PFSK-1 (cell line): ENCODE measurements at regions not wholly inside any gene's neighbourhood (a gene's known extent, or its start where the extent isn't known, plus 50 kb on each side); places are given as distances from the start of the nearest gene placed in this dataset.

ENCODE experiments used
- POLR2AphosphoS5 ChIP-seq: IDR thresholded peaks from 2 replicates; pipeline ENCODE4 v1.6.1; 2012; ENCODE audit warnings: low read depth, mild to moderate bottlenecking, control low read depth, low read length, moderate library complexity
- REST ChIP-seq, 2 experiments: IDR thresholded peaks; 2 replicates each; pipeline versions ENCODE4 v1.6.1 to v1.8.0; 2011 to 2012; ENCODE audit warnings: low read depth in 2 of 2, low read length in 2 of 2, control low read depth in 1 of 2, inconsistent platforms in 1 of 2, mild to moderate bottlenecking in 1 of 2, moderate library complexity in 1 of 2; ENCODE audit not compliant: insufficient read depth in 1 of 2
- SIN3A ChIP-seq: IDR thresholded peaks from 2 replicates; pipeline ENCODE4 v1.6.1; 2012; ENCODE audit warnings: mild to moderate bottlenecking, low read length, moderate library complexity, borderline replicate concordance; ENCODE audit not compliant: insufficient read depth
- TAF1 ChIP-seq: IDR thresholded peaks from 2 replicates; pipeline ENCODE4 v1.6.1; 2012; ENCODE audit warnings: low read length, control low read depth, borderline replicate concordance; ENCODE audit not compliant: insufficient read depth

DNA sequence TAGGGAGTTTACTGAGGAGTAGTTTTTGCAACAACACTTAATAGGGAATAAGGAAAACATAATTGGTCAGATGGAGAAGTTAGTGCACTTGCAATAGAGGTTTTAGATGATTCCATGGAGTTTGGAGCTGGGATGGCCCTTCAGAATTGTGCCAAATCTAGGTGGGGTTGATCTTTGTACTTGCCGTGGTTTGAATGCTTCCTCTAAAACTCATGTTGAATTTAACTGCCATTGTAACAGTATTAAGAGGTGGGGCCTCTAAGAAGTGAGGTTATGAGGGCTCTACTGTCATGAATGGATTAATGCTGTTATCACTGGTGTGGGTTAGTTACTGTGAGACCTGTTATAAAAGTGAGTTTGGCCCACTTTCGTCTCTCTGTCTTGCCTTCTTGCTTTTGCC lies 94.4 kb upstream of the BOD1L1 start:
- TF ChIP-seq TAF1: no peak
- no peak for TF ChIP-seq SIN3A
- no peak for TF ChIP-seq POLR2AphosphoS5
- no peak for TF ChIP-seq REST (IDR thresholded peaks at IDR 0.05; ENCODE audit: insufficient read depth in 1 of 2, low read depth in 2 of 2, low read length in 2 of 2)
